T47D (cell line): ENCODE measurements at regions not wholly inside any gene's neighbourhood (a gene's known extent, or its start where the extent isn't known, plus 50 kb on each side); places are given as distances from the start of the nearest gene placed in this dataset.
A peak's percentile ranks its signal among the peaks of the same experiment; 100 is the strongest.

Source experiments
- DNase-seq, 2 experiments: peaks; one replicate each; pipeline versions ENCODE4 v3.0.0 to v3.0.0-alpha.2; 2011 to 2012; ENCODE audit warnings: low read depth in 1 of 2, low spot score in 1 of 2
- JUND ChIP-seq: IDR thresholded peaks from 2 replicates; pipeline ENCODE4 v1.6.1; 2012; ENCODE audit warnings: low read depth
- in situ Hi-C: cut with HindIII; loops from 2 replicates; pipeline ENCODE4 v1.10.0; 2016; ENCODE audit warnings: low sequenced_read_pairs, low pct_unique_long_range_greater_than_20kb

GRCh38 chr2:52258038-52258437 is 1226.1 kb upstream of the NRXN1 start:
- no peak for TF ChIP-seq JUND
- in situ Hi-C loops = no loop called here
- DNase-seq = no peak

- in situ Hi-C loops = no loop called here
- TF ChIP-seq JUND = no peak
- DNase-seq = no peak
These were observed 1221.6 kb upstream of the NRXN1 start for GRCh38 chr2:52253416-52253980.

DNA sequence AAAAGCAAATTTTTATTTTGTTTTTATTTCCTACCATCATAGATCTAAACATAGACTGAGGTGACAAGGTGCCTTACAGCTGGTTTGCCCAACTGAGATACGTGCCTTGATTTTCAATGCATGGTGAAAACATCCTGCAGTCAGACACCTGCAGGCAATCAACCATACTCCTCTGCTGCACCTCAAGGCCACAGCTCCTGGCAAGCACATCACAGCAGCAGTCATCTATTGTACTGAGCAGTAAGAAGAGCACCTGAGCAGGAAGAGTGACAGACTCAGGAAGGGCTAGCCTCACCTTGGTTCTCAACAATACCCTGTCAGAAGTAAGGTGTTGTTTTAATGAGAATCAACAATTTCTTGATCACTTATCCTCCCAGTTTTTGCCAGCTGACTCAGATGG is 1206.8 kb upstream of the NRXN1 start:
- in situ Hi-C loops = no loop called here
- no peak for TF ChIP-seq JUND
- no peak for DNase-seq

DNA sequence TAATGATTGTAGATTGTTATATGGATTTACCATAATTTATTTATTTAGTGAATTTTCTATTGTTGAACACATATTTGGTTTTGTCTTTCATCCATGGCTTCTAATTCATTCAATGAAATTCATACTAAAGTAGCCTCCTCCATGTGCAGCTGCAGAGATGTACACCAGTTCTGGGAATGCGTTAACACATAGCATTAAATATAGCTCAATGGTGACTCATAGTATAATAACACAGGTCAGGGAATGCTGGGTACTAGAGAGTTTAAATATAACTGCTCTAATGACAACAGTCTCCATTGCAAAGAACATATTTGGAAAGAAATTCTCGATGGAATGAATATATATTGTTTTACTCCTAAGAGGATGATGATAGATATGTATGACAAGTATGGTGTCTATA is 1190.2 kb upstream of the NRXN1 start:
- in situ Hi-C loops = no loop called here
- no peak for TF ChIP-seq JUND
- no peak for DNase-seq

- in situ Hi-C loops = no loop called here
- DNase-seq = peak in 1 of 2 experiments; percentile 5
- no peak for TF ChIP-seq JUND
These were observed 1188.5 kb upstream of the NRXN1 start for GRCh38 chr2:52220393-52220792.

DNA sequence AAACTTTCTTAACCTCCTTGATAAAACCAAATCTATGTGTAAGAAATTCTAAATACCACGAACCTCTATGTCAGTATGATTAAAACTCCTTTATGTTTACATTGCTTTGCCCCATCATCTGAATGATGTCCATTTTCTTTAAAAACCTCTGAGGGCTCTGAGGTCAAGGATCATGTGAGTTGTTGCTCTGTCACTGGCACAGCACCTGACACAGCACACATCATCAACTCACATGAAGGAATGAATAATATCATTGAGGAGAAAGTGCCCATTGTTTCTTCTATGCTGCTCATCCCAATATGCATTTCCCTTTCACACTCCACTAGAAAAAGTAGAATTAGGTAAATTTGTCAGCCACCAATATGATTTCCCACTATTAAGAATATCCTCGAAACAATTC is 1178.7 kb upstream of the NRXN1 start:
- in situ Hi-C loops = no loop called here

DNA sequence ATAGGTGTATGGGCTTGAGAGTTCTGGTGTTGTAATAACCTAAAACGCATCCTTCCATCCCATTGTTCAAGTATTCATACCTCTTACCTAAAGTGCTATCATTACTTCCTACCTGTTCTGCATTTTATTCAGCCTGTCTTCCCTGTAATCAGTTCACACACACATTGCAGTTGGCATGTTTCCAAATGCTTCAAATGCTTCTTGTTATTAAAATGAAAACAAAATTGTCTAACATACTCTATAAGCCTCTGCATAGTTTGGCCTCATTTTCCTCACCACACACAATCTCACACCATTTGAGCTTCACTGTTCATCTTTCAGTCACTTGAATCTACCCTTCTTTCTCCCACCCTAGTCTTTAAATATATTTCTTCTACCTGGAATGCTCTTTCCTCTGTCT is 1178.2 kb upstream of the NRXN1 start:
- in situ Hi-C loops = no loop called here
- DNase-seq = no peak
- TF ChIP-seq JUND = no peak

More for the DNA sequence above, 1178.7 kb upstream of the NRXN1 start:
- TF ChIP-seq JUND = no peak
- DNase-seq = no peak

DNA sequence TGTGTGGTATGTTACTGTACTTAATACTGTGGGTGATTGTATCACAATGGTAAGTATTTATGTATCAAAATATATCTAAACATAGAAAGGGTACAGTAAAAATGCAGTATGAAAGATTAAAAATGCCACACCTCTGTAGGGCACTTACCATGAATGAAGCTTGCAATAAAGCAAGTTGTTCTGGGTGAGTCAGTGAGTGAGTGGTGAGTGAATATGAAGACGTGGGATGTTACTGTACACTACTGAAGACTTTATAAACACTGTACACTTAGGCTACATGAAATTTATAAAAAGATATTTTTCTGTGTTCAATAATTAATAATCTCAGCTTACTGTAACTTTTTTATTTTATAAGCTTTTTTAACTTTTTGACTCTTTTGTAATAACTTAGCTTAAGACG is 1162.4 kb upstream of the NRXN1 start:
- in situ Hi-C loops = no loop called here
- no peak for TF ChIP-seq JUND
- no peak for DNase-seq

DNA sequence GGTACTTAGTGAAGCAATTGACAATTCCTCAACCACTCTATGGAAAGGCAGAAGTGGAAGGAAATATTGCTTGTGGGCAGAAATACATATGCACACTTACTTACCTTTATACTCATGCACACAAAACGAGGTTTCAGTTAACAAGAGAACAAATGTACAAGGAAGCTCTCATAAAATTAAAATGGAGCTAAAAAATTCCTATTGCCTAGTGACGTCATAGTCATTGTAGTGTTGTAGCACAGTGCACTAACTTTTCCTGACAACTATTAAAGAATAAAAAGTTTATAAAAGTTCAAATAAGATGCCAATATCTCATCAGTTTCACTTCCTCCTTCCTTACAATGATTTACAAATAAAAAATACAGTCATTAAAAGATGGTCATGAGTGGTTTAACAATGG is 1161.9 kb upstream of the NRXN1 start:
- in situ Hi-C loops = no loop called here
- no peak for TF ChIP-seq JUND
- no peak for DNase-seq

DNA sequence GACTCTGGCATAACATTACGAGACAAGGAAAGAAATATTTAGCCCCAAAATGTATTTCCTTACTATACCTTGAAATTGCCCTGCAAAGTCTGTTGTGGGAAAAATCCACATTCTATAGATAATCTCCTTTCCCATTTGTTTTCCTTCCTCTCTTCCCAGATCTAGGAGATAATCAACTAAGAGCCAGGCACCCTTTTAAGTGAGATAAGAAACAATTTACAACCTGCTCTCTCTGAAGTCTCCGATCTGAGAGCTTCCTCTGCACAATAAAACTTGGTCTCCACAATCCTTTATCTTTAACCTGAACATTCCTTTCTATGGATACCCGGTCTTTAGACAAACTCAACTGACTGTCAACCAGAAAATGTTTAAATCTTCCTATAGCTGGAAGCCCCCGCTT is 1160.7 kb upstream of the NRXN1 start:
- in situ Hi-C loops = no loop called here
- DNase-seq = no peak

GRCh38 chr2:52181080-52181479 is 1149.1 kb upstream of the NRXN1 start:
- TF ChIP-seq JUND = no peak
- DNase-seq = no peak
- in situ Hi-C loops = no loop called here

More for the DNA sequence above, 1160.7 kb upstream of the NRXN1 start:
- TF ChIP-seq JUND = no peak

- in situ Hi-C loops = no loop called here
- no peak for DNase-seq
- TF ChIP-seq JUND = no peak
These were observed 1146.9 kb upstream of the NRXN1 start for GRCh38 chr2:52178845-52179244.

DNA sequence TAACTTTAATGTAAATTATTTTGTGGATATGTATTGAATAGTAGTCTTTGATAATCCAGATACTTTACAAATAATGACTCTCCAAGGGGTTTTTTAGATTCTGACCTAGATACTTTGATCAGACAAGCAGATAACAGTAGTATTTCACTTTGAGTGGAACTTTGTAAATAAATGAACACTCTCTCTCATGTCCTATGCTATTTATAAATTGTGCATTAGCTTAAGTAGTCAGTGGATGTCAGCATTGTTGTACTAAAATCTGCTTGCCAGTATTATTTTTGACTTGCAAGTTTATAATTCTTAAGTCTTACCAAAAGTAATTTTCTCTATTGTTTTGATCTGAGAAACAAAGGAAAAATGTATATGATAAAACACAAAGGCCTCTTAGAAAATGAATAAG is 1113.1 kb upstream of the NRXN1 start:
- in situ Hi-C loops = no loop called here
- DNase-seq = no peak
- TF ChIP-seq JUND = no peak

- no peak for TF ChIP-seq JUND
- peak in 1 of 2 experiments; percentile 7 for DNase-seq
- in situ Hi-C loops = no loop called here
These were observed 1112.7 kb upstream of the NRXN1 start for GRCh38 chr2:52144590-52144989.
